ENCODE measurements at regions not wholly inside any gene's neighbourhood (a gene's known extent, or its start where the extent isn't known, plus 50 kb on each side); places are given as distances from the start of the nearest gene placed in this dataset.

GRCh38 chr13:30830638-30830965 lies 75.5 kb upstream of the MEDAG start:
- TF ChIP-seq CTCF (IDR thresholded peaks at IDR 0.05) (no peak), EP300 (IDR thresholded peaks at IDR 0.05) (no peak), POLR2AphosphoS5 (IDR thresholded peaks at IDR 0.05) (no peak)

All from sigmoid colon (tissue), 4 donors.